OCI-LY7 (cell line): ENCODE measurements at regions not wholly inside any gene's neighbourhood (a gene's known extent, or its start where the extent isn't known, plus 50 kb on each side); places are given as distances from the start of the nearest gene placed in this dataset.

ENCODE experiments used
- EZH2phosphoT487 ChIP-seq: fragments of 200-600 bp; sonication (generic); IDR thresholded peaks from 2 replicates; pipeline ENCODE4 v1.6.1; 2018; ENCODE audit warnings: low read depth, borderline replicate concordance, mild to moderate bottlenecking, mixed run types, antibody characterized with exemption, low read length, moderate library complexity, mixed read lengths
- TF ChIP-seq, protein P1 (sequence below): fragments of 200-600 bp; sonication (generic); conservative IDR thresholded peaks from 2 replicates; pipeline ENCODE4 v1.5.1; 2014; ENCODE audit warnings: mild to moderate bottlenecking, antibody characterized with exemption, low read length, moderate library complexity, mixed read lengths

DNA sequence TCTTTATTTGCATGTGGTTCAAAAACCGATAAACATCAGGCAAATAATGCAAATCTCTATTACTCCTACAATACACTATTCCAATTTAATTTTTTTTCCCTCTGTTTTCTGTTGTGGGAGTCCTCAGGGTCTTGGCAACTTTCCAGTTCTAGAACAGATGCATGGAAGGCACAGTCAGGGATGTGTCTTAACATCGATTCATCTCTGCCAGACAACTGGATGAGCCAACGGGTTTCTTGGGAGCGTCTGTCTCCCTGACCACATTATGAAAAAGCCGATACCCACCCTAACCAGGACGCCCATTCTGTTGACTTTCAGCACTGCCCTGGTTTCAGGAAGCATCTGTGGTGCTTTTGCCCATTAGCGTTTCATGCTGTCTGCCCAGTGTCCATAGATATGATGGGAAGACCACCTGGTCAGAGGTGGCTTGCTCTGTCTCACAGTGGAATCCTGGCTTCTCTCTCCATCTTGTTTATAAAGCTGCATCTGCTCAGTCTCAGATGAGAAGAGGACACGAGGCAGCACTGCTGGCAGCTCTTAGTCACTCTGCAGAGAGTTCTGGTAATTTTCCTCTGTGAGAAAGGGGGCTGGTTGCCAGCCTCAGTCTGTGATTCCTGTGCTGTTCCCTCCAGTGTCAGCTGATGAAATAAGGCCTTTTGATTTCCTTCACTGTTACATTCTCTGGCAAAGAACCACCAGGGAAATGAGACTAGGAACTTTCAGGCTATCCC is 57.9 kb upstream of the KCNE4 start:
- TF ChIP-seq, protein P1, sequence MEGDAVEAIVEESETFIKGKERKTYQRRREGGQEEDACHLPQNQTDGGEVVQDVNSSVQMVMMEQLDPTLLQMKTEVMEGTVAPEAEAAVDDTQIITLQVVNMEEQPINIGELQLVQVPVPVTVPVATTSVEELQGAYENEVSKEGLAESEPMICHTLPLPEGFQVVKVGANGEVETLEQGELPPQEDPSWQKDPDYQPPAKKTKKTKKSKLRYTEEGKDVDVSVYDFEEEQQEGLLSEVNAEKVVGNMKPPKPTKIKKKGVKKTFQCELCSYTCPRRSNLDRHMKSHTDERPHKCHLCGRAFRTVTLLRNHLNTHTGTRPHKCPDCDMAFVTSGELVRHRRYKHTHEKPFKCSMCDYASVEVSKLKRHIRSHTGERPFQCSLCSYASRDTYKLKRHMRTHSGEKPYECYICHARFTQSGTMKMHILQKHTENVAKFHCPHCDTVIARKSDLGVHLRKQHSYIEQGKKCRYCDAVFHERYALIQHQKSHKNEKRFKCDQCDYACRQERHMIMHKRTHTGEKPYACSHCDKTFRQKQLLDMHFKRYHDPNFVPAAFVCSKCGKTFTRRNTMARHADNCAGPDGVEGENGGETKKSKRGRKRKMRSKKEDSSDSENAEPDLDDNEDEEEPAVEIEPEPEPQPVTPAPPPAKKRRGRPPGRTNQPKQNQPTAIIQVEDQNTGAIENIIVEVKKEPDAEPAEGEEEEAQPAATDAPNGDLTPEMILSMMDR, result no peak
- no peak for TF ChIP-seq EZH2phosphoT487
